Spinal cord (tissue), 9 donors: ENCODE measurements at regions not wholly inside any gene's neighbourhood (a gene's known extent, or its start where the extent isn't known, plus 50 kb on each side); places are given as distances from the start of the nearest gene placed in this dataset.

Experiments used
- DNase-seq, 6 donors: peaks; one replicate each; pipeline versions ENCODE4 v3.0.0 to v3.0.0-alpha.2; 2013 to 2015; ENCODE audit warnings: low spot score in 6 of 6, low read depth in 4 of 6
- H3K27ac ChIP-seq: one replicate; pipeline ENCODE4 v1.5.1; 2013; ENCODE audit warnings: low read depth, low read length, control low read depth
- H3K27me3 ChIP-seq: one replicate; pipeline ENCODE4 v1.6.1; 2013; ENCODE audit warnings: low read length; ENCODE audit not compliant: control insufficient read depth, insufficient read depth
- H3K36me3 ChIP-seq: one replicate; pipeline ENCODE4 v1.6.1; 2013; ENCODE audit warnings: low read length; ENCODE audit not compliant: control insufficient read depth, insufficient read depth
- H3K4me1 ChIP-seq: one replicate; pipeline ENCODE4 v1.6.1; 2013; ENCODE audit warnings: low read length; ENCODE audit not compliant: control insufficient read depth, insufficient read depth
- H3K4me3 ChIP-seq: one replicate; pipeline ENCODE4 v1.5.1; 2013; ENCODE audit warnings: low read depth, low read length, control low read depth
- H3K9me3 ChIP-seq: one replicate; pipeline ENCODE4 v1.6.1; 2013; ENCODE audit warnings: low read length; ENCODE audit not compliant: control insufficient read depth, insufficient read depth
- WGBS: methylation state at CpG from one replicate; pipeline ENCODE4 v1.1.5; 2013; ENCODE audit warnings: missing lambda C conversion rate; ENCODE audit not compliant: insufficient coverage; 5-methylcytosine and 5-hydroxymethylcytosine counted together
- donor health status: healthy.

GRCh38 chr14:53461858-53462257 is 308.7 kb upstream of the DDHD1 start:
- H3K4me3 ChIP-seq: no peak overlapping the region
- WGBS: 70% methylated on average over 2 of the region's 6 CpGs
- H3K27ac ChIP-seq: no peak overlapping the region
- DNase-seq: peak in 1 of 6 donors; percentile 14
- H3K27me3 ChIP-seq: no peaks in the 10 kb centered on the region
- no peaks in the 10 kb centered on the region for H3K36me3 ChIP-seq
- H3K4me1 ChIP-seq: no peaks in the 10 kb centered on the region
- no peaks in the 10 kb centered on the region for H3K9me3 ChIP-seq

- Histone ChIP-seq H3K4me3 (no peak overlapping the region), H3K27ac (no peak overlapping the region), H3K27me3 (no peaks in the 10 kb centered on the region), H3K36me3 (no peaks in the 10 kb centered on the region), H3K4me1 (no peaks in the 10 kb centered on the region), H3K9me3 (no peaks in the 10 kb centered on the region)
- WGBS: 80% methylated on average over 1 of the region's 1 CpG
- no peak for DNase-seq
Observed at GRCh38 chr14:53460544-53460943, 307.4 kb upstream of the DDHD1 start.

- no peak for DNase-seq
- H3K4me3 ChIP-seq: no peak overlapping the region
- H3K36me3 ChIP-seq: no peaks in the 10 kb centered on the region
- H3K27ac ChIP-seq: no peak overlapping the region
- 88% methylated on average over 2 of the region's 2 CpGs for WGBS
- no peaks in the 10 kb centered on the region for H3K4me1 ChIP-seq
- H3K9me3 ChIP-seq: no peaks in the 10 kb centered on the region
- H3K27me3 ChIP-seq: no peaks in the 10 kb centered on the region
Observed at GRCh38 chr14:53458368-53458814, 305.3 kb upstream of the DDHD1 start.

DNA sequence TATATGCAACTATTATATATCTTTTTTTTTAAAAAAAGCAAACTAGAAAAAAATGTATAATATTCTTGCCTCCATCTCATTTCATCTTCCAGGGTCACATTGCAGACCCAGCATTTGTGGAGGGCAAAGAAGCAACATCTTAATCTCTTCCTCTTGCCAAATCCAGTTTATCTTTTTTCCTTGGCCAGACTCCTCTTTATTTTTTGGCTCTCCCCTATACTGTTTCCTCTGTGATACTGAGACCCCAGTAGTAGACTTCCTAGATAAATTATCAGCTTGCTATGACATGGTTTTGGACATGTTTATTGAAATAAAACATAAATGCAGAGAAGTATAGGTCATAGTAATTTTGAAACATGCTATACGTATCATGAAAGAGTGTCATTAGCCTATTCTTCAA is 303.8 kb upstream of the DDHD1 start:
- H3K4me1 ChIP-seq: no peaks in the 10 kb centered on the region
- H3K27ac ChIP-seq: no peak overlapping the region
- WGBS: no CpG with 5 or more reads among the region's 1 CpG
- no peak for DNase-seq
- no peaks in the 10 kb centered on the region for H3K9me3 ChIP-seq
- no peak overlapping the region for H3K4me3 ChIP-seq
- no peaks in the 10 kb centered on the region for H3K27me3 ChIP-seq
- H3K36me3 ChIP-seq: no peaks in the 10 kb centered on the region

DNA sequence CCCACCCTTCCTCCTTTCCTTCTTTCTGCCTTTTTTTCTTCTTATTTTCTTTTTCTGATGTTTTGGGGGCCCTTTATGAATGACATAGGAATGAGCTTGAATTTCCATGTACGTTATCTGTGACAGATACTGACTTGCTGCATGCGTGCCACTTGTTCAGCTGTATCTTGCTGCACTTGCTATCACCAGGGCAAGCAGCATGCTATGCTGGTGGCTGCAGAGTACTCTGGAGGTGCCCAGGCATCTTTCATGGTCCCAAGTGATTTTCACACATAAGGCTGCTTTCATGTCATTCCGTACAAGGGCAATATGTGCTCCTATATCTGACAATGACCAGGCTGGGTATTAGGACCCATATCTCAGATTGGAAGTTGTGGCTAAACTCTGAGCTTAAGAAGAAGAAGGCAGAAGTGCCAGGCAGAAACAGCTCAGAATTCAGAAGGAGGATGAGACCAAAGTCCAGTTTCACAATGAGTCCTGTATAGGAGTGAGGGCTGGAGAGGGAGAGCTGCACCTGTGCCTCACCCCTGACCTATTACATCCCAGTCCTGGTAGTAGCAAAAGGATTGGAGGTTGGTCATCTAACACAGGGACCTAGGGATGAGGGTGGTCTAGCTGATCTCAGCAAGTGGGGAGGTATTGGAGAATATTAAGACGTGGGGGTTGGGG is 299.0 kb upstream of the DDHD1 start:
- 93% methylated on average over 3 of the region's 4 CpGs for WGBS
- Histone ChIP-seq H3K9me3 (no peaks in the 10 kb centered on the region), H3K27me3 (no peaks in the 10 kb centered on the region), H3K4me3 (no peak overlapping the region), H3K4me1 (no peaks in the 10 kb centered on the region), H3K27ac (no peak overlapping the region), H3K36me3 (no peaks in the 10 kb centered on the region)
- no peak for DNase-seq

DNA sequence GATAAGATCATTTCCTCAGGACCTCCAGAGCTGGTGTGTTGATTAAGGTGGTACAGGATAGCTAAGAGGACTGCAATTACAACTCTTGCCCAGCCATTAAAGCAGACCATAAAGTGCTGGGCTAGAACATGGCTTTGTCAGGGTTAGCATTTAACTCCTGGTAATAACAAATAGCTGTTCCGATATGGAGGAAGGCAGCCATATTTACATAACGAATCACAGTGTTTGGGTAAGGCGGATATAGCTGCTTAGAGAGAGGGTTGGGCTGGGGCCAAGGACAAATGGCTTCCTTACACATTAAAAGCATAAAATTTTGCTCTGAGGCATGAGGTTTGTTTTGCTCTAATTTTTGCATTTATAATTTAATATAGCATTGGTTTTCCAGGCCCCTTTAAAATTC is 297.7 kb upstream of the DDHD1 start:
- no peaks in the 10 kb centered on the region for H3K9me3 ChIP-seq
- H3K27me3 ChIP-seq: no peaks in the 10 kb centered on the region
- no peaks in the 10 kb centered on the region for H3K36me3 ChIP-seq
- peak in 1 of 6 donors; percentile 13 for DNase-seq
- H3K27ac ChIP-seq: no peak overlapping the region
- WGBS: no CpG with 5 or more reads among the region's 3 CpGs
- no peak overlapping the region for H3K4me3 ChIP-seq
- no peaks in the 10 kb centered on the region for H3K4me1 ChIP-seq

GRCh38 chr14:53448682-53449081 is 295.6 kb upstream of the DDHD1 start:
- no peaks in the 10 kb centered on the region for H3K27me3 ChIP-seq
- WGBS: 70% methylated on average over 2 of the region's 2 CpGs
- no peaks in the 10 kb centered on the region for H3K9me3 ChIP-seq
- no peak overlapping the region for H3K27ac ChIP-seq
- peak in 1 of 6 donors; percentile 62 for DNase-seq
- H3K4me1 ChIP-seq: no peaks in the 10 kb centered on the region
- no peak overlapping the region for H3K4me3 ChIP-seq
- H3K36me3 ChIP-seq: no peaks in the 10 kb centered on the region

- Histone ChIP-seq H3K27me3 (no peaks in the 10 kb centered on the region), H3K4me1 (no peaks in the 10 kb centered on the region), H3K27ac (no peak overlapping the region), H3K36me3 (no peaks in the 10 kb centered on the region), H3K4me3 (no peak overlapping the region), H3K9me3 (no peaks in the 10 kb centered on the region)
- no peak for DNase-seq
- WGBS: 64% methylated on average over 1 of the region's 5 CpGs
Observed at GRCh38 chr14:53444677-53445312, 291.7 kb upstream of the DDHD1 start.

DNA sequence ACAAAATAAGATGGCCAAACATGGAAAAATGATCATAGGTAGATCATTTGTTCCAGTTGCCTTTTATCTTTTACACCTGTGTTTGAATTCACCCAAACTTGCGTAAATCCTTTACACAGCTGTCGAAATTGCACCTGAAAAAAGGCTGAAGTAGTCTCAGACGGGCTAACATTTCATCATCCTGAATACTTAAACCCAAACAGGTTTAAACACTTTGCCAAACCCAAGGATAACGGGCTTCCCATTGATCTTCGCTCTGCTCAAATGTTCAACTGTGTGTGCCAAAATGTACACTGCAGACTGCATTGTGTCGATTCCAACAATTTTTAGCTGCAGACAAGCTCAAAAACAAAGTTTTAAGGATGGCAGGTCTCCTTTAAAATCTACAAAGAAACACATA is 288.7 kb upstream of the DDHD1 start:
- no peak for DNase-seq
- WGBS: 69% methylated on average over 5 of the region's 6 CpGs
- Histone ChIP-seq H3K4me3 (no peak overlapping the region), H3K9me3 (no peaks in the 10 kb centered on the region), H3K27ac (no peak overlapping the region), H3K36me3 (no peaks in the 10 kb centered on the region), H3K27me3 (no peaks in the 10 kb centered on the region), H3K4me1 (no peaks in the 10 kb centered on the region)

- Histone ChIP-seq H3K36me3 (no peaks in the 10 kb centered on the region), H3K4me1 (no peaks in the 10 kb centered on the region), H3K27me3 (no peaks in the 10 kb centered on the region), H3K4me3 (no peak overlapping the region), H3K27ac (no peak overlapping the region), H3K9me3 (no peaks in the 10 kb centered on the region)
- DNase-seq: no peak
Observed at GRCh38 chr14:53437858-53438257, 284.7 kb upstream of the DDHD1 start.
